ENCODE measurements at regions not wholly inside any gene's neighbourhood (a gene's known extent, or its start where the extent isn't known, plus 50 kb on each side); places are given as distances from the start of the nearest gene placed in this dataset.
"Not testable (repeated sequence)": the region's sequence is repeated elsewhere in the genome, so short reads cannot be mapped to it uniquely, and the experiment has no call there.

GRCh38 chr4:162494935-162495334 lies 331.1 kb upstream of the FSTL5 start:
- H3K27me3 ChIP-seq (ENCODE audit: control insufficient read depth, insufficient read depth, low read length), result no peaks in the 10 kb centered on the region
- DNase-seq (ENCODE audit: low read depth), result no peak
- TF ChIP-seq CTCF (IDR thresholded peaks at IDR 0.05; ENCODE audit: insufficient read depth, low read depth, low read length), result no peak
- no peak overlapping the region for H3K4me3 ChIP-seq (ENCODE audit: low read depth, low read length)
- ChIA-PET POLR2A (no interaction called here), CTCF (no interaction called here)
- H3K36me3 ChIP-seq (ENCODE audit: control insufficient read depth, insufficient read depth, low read length), result no peaks in the 10 kb centered on the region

GRCh38 chr4:162485486-162485885 lies 321.7 kb upstream of the FSTL5 start:
- Histone ChIP-seq H3K36me3 (ENCODE audit: control insufficient read depth, insufficient read depth, low read length) (no peaks in the 10 kb centered on the region), H3K4me3 (ENCODE audit: low read depth, low read length) (no peak overlapping the region), H3K27me3 (ENCODE audit: control insufficient read depth, insufficient read depth, low read length) (no peaks in the 10 kb centered on the region)
- ChIA-PET CTCF (no interaction called here), POLR2A (no interaction called here)
- DNase-seq (ENCODE audit: low read depth), result no peak
- TF ChIP-seq CTCF (IDR thresholded peaks at IDR 0.05; ENCODE audit: insufficient read depth, low read depth, low read length), result no peak

- ChIA-PET CTCF (interaction anchor here (1.0 kb wide), 1 partner anchor 52 kb away, joined by 4 read pairs; no protein-coding TSS in a partner anchor), POLR2A (no interaction called here)
- H3K36me3 ChIP-seq (ENCODE audit: control insufficient read depth, insufficient read depth, low read length), result no peaks in the 10 kb centered on the region
- H3K4me3 ChIP-seq (ENCODE audit: low read depth, low read length), result no peak overlapping the region
- DNase-seq (ENCODE audit: low read depth), result no peak
- TF ChIP-seq CTCF (IDR thresholded peaks at IDR 0.05; ENCODE audit: insufficient read depth, low read depth, low read length), result no peak
- H3K27me3 ChIP-seq (ENCODE audit: control insufficient read depth, insufficient read depth, low read length), result no peaks in the 10 kb centered on the region
Measured at GRCh38 chr4:162475246-162475645, 311.4 kb upstream of the FSTL5 start.

- DNase-seq (ENCODE audit: low read depth), result no peak
- ChIA-PET CTCF (no interaction called here), POLR2A (no interaction called here)
- Histone ChIP-seq H3K4me3 (ENCODE audit: low read depth, low read length) (no peak overlapping the region), H3K36me3 (ENCODE audit: control insufficient read depth, insufficient read depth, low read length) (no peaks in the 10 kb centered on the region), H3K27me3 (ENCODE audit: control insufficient read depth, insufficient read depth, low read length) (no peaks in the 10 kb centered on the region)
- no peak for TF ChIP-seq CTCF (IDR thresholded peaks at IDR 0.05; ENCODE audit: insufficient read depth, low read depth, low read length)
Measured at GRCh38 chr4:162469977-162470376, 306.2 kb upstream of the FSTL5 start.

- DNase-seq (ENCODE audit: low read depth); H3K4me3 ChIP-seq (ENCODE audit: low read depth, low read length); H3K27me3 ChIP-seq (ENCODE audit: control insufficient read depth, insufficient read depth, low read length); CTCF ChIA-PET; POLR2A ChIA-PET; H3K36me3 ChIP-seq (ENCODE audit: control insufficient read depth, insufficient read depth, low read length): not testable (repeated sequence)
Measured at GRCh38 chr4:162465356-162465755, 301.6 kb upstream of the FSTL5 start.

- TF ChIP-seq CTCF (IDR thresholded peaks at IDR 0.05; ENCODE audit: insufficient read depth, low read depth, low read length), result no peak
- ChIA-PET POLR2A (no interaction called here), CTCF (no interaction called here)
- Histone ChIP-seq H3K27me3 (ENCODE audit: control insufficient read depth, insufficient read depth, low read length) (no peaks in the 10 kb centered on the region), H3K36me3 (ENCODE audit: control insufficient read depth, insufficient read depth, low read length) (no peaks in the 10 kb centered on the region), H3K4me3 (ENCODE audit: low read depth, low read length) (no peak overlapping the region)
- DNase-seq (ENCODE audit: low read depth), result no peak
Measured at GRCh38 chr4:162461952-162462351, 298.2 kb upstream of the FSTL5 start.

Data from BJ (cell line).